HG02870 (cell line): ENCODE measurements at regions not wholly inside any gene's neighbourhood (a gene's known extent, or its start where the extent isn't known, plus 50 kb on each side); places are given as distances from the start of the nearest gene placed in this dataset.

ENCODE experiments used
- ATAC-seq: cut with Tn5 transposase; IDR thresholded peaks from one replicate; pipeline ENCODE4 v1.9.1; 2021; ENCODE audit warnings: mild to moderate bottlenecking, moderate library complexity; ENCODE audit not compliant: unreplicated experiment

GRCh38 chr11:42552786-42553185 is 759.0 kb upstream of the API5 start:
- ATAC-seq = no peak

- ATAC-seq = no peak
Observed at GRCh38 chr11:42555190-42555589, 756.6 kb upstream of the API5 start.

- ATAC-seq = no peak
Observed at GRCh38 chr11:42571131-42571877, 740.5 kb upstream of the API5 start.

GRCh38 chr11:42571878-42572610 is 739.8 kb upstream of the API5 start:
- no peak for ATAC-seq

GRCh38 chr11:42576318-42576717 is 735.5 kb upstream of the API5 start:
- no peak for ATAC-seq

- no peak for ATAC-seq
Observed at GRCh38 chr11:42589286-42589685, 722.5 kb upstream of the API5 start.

GRCh38 chr11:42591841-42592240 is 720.0 kb upstream of the API5 start:
- ATAC-seq = no peak

GRCh38 chr11:42593441-42593840 is 718.4 kb upstream of the API5 start:
- no peak for ATAC-seq

- no peak for ATAC-seq
Observed at GRCh38 chr11:42595876-42596275, 715.9 kb upstream of the API5 start.

GRCh38 chr11:42596576-42597145 is 715.1 kb upstream of the API5 start:
- no peak for ATAC-seq

GRCh38 chr11:42598341-42598740 is 713.5 kb upstream of the API5 start:
- ATAC-seq = no peak

GRCh38 chr11:42620796-42621195 is 691.0 kb upstream of the API5 start:
- no peak for ATAC-seq

GRCh38 chr11:42625757-42626665 is 685.8 kb upstream of the API5 start:
- no peak for ATAC-seq

- ATAC-seq = no peak
Observed at GRCh38 chr11:42631220-42631843, 680.5 kb upstream of the API5 start.

GRCh38 chr11:42646959-42647358 is 664.8 kb upstream of the API5 start:
- no peak for ATAC-seq

GRCh38 chr11:42647993-42648392 is 663.8 kb upstream of the API5 start:
- no peak for ATAC-seq

- ATAC-seq = no peak
Observed at GRCh38 chr11:42651621-42652020, 660.2 kb upstream of the API5 start.

GRCh38 chr11:42657169-42657568 is 654.6 kb upstream of the API5 start:
- ATAC-seq = no peak

- ATAC-seq = no peak
Observed at GRCh38 chr11:42661942-42662341, 649.9 kb upstream of the API5 start.

GRCh38 chr11:42669248-42669976 is 642.4 kb upstream of the API5 start:
- no peak for ATAC-seq
